NCI-H460 (cell line): ENCODE measurements at regions not wholly inside any gene's neighbourhood (a gene's known extent, or its start where the extent isn't known, plus 50 kb on each side); places are given as distances from the start of the nearest gene placed in this dataset.
"Not testable (repeated sequence)": the region's sequence is repeated elsewhere in the genome, so short reads cannot be mapped to it uniquely, and the experiment has no call there.

ENCODE experiments used
- DNase-seq: peaks from one replicate; pipeline ENCODE4 v3.0.0-alpha.2; 2016; ENCODE audit warnings: low read depth; ENCODE audit errors: extremely low read depth

- DNase-seq, result no peak
These were observed 99.6 kb upstream of the CDC42BPA start for GRCh38 chr1:227417756-227418480.

- DNase-seq, result no peak
These were observed 98.0 kb upstream of the CDC42BPA start for GRCh38 chr1:227416156-227416830.

- no peak for DNase-seq
These were observed 97.0 kb upstream of the CDC42BPA start for GRCh38 chr1:227415115-227415790.

- no peak for DNase-seq
These were observed 92.8 kb upstream of the CDC42BPA start for GRCh38 chr1:227411066-227411465.

GRCh38 chr1:227406332-227406731, 88.0 kb upstream of the CDC42BPA start:
- not testable (repeated sequence) for DNase-seq

GRCh38 chr1:227403535-227403934, 85.2 kb upstream of the CDC42BPA start:
- no peak for DNase-seq

GRCh38 chr1:227401562-227402342, 83.5 kb upstream of the CDC42BPA start:
- no peak for DNase-seq

DNA sequence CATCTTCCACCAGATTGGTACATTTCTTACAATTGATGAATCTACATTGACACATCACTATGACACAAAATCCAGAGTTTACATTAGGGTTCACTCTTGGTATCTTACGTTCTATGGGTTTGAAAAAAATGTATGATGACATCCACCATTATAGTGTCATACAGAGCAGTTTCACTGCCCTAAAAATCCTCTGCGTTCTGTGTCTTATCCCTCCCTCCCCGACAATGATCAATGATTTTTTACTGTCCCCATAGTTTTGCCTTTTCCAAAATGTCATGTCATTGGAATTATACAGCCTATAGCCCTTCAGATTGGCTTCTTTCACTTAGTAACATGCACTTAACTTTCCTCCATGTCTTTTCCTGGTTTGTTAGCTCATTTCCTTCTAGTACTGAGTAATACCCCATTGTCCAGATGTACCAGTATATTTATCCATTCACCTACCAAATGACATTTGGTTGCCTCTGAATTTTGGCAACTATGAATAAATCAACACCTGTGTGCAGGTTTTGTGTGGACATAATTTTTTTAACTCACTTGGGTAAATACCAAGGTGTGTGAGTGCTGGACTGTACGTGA, 80.9 kb upstream of the CDC42BPA start:
- no peak for DNase-seq

DNA sequence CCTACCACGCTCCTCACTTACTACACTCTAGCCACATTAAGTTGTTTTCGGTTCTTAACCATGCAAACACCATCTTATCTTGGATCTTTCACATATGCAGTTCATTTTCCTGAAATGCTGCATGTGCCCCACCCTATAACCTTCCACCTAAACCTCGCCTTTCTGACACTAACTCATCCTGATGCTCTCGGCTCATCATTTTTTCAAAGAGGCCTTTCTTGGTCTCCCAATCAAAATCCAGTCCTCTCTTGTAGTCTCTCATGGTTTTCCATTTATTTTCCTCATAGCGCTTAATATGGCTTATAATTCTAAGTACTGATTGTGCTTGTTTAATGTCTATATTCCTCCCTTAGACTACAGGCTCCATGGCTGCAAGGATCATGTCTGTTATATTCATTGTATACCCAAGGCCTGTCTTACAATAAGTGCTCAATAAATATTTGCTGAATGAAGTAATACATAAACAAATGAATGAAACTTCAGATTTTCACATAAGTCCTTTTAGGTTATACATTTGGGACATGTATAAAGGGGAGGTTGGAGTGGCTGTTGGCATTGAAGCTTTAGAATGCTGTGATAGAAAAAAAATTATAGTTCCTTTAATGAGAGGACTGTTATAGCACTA, 79.2 kb upstream of the CDC42BPA start:
- DNase-seq, result no peak

GRCh38 chr1:227396539-227397353, 78.5 kb upstream of the CDC42BPA start:
- DNase-seq, result no peak

DNA sequence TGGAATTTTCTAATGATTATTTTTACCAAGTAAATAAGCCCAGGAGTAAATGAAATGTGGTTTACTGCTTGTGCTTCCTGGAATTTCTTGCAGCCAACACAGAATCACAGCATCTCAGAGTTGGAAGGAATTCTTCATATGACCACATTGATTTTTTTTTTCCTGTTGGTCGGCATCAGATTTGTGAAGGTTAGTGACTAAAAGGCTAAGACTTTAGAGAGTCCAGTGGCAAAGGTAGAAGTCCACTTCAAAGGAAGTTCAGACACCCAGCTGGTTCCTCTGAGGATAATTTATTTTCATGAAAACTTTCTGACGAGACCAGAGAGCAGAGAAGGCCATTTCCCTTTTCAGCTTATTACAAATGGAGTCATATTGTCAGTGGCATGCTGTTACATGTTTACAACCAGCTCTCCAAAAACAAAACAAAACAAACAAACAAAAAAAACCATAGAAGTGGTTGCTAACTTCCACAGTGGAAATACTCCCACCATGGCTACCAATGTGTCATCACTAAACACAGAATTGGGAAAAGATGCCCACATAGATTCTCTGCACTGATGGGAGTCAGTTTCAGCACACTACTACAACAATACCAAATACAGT, 77.2 kb upstream of the CDC42BPA start:
- DNase-seq, result no peak

DNA sequence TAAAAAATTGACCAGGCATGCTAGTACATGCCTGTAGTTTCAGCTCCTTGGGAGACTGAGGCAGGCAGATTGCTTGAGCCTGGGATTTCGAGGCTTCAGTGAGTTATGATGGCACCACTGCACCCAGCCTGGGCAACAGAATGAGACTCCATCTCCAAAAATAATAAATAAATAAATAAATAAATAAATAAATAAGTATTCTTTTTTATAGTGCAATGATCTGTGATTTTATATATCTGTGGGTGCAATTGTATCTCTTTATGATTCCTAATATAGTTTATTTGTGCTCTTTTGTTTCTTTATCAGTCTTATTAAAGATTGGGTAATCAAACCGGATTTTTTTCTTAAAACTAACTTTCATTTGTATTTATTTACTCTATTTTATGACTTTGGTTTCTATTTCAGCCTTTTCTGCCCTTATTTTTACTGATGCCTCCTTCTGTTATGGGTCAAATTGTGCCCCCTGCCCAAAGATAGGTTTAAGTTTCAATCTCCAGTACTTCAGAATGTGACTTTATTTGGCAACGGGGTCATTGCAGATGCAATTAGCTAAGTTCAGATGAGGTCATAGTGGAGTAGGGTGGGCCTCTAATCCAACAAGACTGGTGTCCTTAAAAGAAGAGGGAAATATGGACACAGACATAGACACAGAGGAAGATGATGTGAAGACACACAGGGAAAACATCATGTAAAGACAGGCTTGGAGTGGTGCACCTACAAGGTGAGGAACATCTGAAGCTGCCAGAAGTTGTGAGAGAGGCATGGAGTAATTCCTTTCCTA, 74.9 kb upstream of the CDC42BPA start:
- DNase-seq, result no peak

DNA sequence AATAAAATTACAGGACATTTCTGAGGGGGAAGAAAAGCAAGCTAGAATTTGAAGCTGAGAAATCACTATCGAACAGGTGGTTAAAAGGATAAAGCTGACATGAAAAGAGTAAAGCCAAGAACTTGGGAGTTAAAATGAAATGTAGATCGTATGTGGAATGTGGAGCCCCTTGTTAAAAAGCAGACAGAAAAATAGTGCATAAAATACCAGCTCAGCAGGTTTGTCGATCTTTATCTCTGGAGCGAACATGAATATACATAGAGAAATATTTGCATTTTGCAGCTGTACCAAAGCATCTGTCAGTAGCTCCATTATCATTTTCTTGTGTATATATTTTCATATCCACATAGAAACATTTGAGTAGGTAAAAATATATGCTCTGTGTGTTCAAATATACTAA, 73.6 kb upstream of the CDC42BPA start:
- no peak for DNase-seq

DNA sequence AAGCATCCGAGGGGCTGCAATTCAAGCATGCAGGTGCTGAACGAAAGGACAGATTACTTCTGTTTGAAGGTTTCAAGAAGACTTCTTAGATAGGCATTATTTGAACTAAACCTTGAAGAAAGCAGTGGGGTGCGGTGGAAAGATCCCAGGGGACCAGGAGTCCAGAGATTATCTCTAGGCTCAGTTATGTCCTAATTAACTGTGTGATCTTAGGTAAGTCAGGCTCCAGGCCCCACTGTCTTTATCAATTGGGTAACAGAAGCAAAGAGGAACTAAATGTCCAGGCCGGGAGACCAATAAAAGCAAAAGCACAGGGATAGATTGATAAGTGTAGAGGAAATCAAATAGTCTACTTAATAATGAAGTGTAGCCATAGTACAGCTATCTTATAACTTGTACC, 72.9 kb upstream of the CDC42BPA start:
- no peak for DNase-seq

GRCh38 chr1:227390525-227390924, 72.2 kb upstream of the CDC42BPA start:
- DNase-seq, result no peak

DNA sequence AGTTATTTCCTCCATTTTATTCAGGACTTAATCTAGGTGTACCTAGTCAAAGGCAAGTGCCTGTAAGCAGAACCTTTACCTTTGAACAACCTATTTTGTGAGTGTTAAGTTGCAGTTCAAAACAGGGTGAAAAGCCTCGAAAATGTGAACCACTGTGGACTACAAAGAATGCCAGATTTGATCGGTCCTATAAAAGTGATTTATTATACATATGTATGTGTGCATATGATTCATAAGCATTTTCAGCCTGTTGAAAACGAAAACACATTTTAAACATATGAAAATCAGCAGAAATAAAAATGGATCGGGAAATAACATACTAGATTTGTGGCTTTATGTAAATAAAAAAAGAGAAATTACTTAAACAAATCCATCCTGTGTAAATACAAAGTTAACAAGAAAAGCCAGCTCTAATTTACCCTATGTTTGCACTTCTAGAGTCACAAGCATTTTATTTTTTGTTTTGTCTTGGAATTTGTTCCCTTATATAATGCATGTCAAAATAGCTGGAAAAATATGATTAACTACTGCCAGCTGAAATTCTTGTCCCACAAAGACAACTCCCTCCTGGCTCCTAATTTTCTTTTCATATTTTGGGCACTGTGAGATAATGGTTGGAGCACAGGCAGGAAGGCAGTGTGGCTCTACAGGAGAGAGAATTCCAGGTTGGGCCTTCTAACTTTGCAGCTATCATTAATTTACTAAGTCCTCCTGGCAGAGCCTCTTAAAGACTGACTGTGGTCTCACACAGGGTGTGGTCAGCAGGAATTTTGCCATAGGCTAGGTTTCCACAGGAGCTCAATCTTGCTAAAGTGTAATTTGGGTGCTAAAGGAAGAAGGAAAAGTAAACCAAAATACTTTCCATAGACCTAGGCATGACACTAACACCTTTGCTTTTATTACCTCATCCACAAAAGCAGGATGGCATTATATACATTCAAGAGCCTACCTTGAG, 70.2 kb upstream of the CDC42BPA start:
- DNase-seq, result no peak

GRCh38 chr1:227379555-227379892, 61.2 kb upstream of the CDC42BPA start:
- DNase-seq, result no peak
